ENCODE measurements at regions not wholly inside any gene's neighbourhood (a gene's known extent, or its start where the extent isn't known, plus 50 kb on each side); places are given as distances from the start of the nearest gene placed in this dataset.

DNA sequence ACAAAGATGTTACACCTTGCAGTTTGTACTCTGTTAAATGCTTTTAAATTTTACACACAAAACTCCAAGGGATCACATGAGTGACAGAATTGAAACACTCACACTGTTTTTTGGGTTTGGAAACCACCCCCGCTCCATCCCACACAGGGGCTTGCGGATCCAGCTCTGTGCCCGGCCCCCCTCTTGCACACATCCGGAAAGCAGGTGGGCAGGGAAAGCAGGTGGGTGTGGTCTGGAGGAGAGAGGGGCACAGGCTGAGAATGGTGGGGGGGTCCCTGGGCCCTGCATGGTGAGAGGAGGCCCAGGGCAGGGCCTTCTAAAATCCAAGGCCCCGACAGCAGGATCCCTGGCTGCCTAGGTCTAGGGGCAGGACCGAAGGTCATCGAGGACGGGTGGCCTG lies 88.5 kb upstream of the HPCAL1 start:
- no peak for DNase-seq
- Mint-ChIP-seq H3K27ac (ENCODE audit: unreplicated experiment) (no peak overlapping the region), H3K4me3 (ENCODE audit: unreplicated experiment) (no peak overlapping the region), H3K9me3 (ENCODE audit: unreplicated experiment) (peaks cover 2% of the 10 kb centered on the region), H3K4me1 (ENCODE audit: low read depth, unreplicated experiment) (peaks cover 3% of the 10 kb centered on the region), H3K36me3 (ENCODE audit: unreplicated experiment) (no peaks in the 10 kb centered on the region), H3K27me3 (ENCODE audit: unreplicated experiment) (no peaks in the 10 kb centered on the region)
- TF ChIP-seq, protein P1, sequence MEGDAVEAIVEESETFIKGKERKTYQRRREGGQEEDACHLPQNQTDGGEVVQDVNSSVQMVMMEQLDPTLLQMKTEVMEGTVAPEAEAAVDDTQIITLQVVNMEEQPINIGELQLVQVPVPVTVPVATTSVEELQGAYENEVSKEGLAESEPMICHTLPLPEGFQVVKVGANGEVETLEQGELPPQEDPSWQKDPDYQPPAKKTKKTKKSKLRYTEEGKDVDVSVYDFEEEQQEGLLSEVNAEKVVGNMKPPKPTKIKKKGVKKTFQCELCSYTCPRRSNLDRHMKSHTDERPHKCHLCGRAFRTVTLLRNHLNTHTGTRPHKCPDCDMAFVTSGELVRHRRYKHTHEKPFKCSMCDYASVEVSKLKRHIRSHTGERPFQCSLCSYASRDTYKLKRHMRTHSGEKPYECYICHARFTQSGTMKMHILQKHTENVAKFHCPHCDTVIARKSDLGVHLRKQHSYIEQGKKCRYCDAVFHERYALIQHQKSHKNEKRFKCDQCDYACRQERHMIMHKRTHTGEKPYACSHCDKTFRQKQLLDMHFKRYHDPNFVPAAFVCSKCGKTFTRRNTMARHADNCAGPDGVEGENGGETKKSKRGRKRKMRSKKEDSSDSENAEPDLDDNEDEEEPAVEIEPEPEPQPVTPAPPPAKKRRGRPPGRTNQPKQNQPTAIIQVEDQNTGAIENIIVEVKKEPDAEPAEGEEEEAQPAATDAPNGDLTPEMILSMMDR (IDR thresholded peaks at IDR 0.05; ENCODE audit: partially characterized antibody, unreplicated experiment): no peak

DNA sequence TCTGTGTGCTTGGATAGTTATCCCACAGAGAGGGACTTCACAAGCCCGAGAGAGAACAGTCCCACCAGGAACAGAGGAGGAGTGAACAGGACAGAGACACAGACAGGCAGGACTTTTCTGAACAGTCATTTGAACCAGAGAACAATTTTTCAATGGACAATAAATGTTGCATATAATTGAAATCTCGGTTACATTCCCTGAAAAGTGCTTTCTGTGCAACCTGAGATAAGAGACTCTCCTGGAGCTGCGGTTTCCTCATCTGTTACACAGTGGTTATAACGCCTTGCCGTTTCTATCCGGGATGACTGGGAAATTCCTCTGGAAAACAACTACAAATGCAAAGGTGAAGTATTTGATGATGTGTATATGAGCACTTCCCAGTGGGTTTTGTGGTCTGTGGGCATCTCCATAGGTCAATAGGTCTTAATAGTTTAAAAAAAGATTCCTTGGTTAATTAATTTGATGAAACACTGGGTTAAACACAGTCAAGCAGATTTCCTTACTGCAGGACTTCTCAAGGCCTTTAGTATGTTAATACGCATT lies 87.2 kb upstream of the HPCAL1 start:
- Mint-ChIP-seq H3K4me3 (ENCODE audit: unreplicated experiment) (no peak overlapping the region), H3K36me3 (ENCODE audit: unreplicated experiment) (no peaks in the 10 kb centered on the region)

DNA sequence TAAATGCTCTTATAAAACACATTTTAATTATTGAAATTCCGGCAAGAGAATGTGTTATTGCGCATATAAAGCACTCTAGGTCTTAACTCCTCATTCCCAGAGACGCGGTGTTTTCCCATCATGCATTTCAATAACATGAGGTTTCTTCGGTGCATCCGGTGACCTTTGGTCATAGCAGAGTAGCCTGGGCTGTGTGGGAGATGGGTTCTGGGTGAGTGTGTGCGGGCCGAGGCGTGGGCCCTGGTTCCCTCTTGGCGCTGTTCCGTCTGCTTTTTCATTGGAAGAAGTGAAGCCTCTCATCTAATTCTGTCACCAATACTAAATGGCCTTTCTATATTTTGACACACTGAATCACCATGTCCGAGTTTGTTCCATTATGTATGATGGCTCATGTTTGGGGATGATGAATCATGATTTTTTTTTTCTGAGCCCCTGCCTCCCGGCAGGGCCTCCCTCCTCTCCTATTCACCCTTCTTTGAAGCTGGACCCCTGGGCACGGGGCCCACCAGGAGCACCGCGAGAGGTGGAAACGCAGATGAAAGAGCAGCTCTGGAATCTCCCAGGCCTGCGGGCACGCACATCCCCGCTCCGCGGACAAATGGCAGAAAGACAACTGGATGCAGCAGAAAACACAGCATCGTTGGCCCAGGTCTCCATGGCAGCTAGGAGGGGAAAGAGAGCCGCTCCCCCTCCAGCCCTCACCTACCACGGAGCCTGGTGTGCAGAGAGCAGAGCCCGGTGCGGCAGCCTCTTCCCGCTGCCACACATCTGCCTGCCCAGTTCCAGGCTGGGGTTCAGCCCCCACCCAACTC lies 85.8 kb upstream of the HPCAL1 start:
- H3K4me3 Mint-ChIP-seq (ENCODE audit: unreplicated experiment): no peak overlapping the region
- TF ChIP-seq, protein P1 (IDR thresholded peaks at IDR 0.05; ENCODE audit: partially characterized antibody, unreplicated experiment): no peak

More for the DNA sequence above, 87.2 kb upstream of the HPCAL1 start:
- H3K9me3 Mint-ChIP-seq (ENCODE audit: unreplicated experiment): peaks cover 2% of the 10 kb centered on the region
- peaks cover 2% of the 10 kb centered on the region for H3K4me1 Mint-ChIP-seq (ENCODE audit: low read depth, unreplicated experiment)
- H3K27ac Mint-ChIP-seq (ENCODE audit: unreplicated experiment): no peak overlapping the region
- no peaks in the 10 kb centered on the region for H3K27me3 Mint-ChIP-seq (ENCODE audit: unreplicated experiment)
- TF ChIP-seq, protein P1 (IDR thresholded peaks at IDR 0.05; ENCODE audit: partially characterized antibody, unreplicated experiment): no peak
- DNase-seq: no peak

DNA sequence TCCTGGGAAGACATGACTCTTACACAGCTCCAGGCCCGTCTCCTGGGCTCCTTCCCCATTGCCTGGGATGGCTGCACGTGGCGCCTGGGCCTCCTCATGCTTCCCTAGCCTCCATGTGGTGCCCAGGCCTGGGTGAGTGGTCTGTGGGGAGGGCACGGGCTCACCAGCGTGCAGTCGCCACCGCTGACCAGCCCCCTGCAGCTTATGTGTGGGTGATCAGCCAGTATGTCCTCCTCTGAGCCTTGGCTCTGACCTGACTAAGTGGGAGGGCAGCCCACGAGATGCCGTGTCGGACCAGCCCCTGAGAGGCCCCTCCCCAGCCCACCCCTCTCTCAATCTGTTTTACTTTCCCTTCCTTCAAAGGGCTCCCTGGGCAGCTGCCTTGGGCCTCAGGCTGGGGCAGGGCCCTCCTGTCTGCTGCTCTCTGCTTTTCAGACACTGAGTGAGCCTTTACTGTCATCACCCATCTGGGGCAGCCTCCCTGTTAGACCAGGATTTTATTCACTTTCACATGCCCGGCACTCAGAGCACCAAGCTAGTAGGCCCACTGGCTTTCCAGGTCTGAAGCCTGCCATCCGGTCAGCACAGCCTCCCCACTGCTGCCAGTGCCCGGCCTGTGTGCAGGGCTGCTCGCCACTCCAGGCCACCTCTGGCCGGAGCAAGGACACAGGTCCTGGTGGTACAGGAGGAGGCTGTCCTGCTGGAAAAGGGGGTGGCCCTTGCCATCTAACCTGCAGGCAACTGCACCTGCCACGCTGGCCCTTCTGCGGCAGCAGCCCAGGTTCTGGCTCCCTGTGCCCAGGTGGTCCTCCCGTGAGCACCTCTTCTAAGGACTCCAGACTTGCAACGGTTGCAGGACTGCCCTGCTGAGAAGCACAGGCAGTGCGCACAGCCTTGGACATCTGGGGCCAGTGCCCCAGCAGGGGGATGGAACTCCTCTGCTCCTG lies 84.9 kb upstream of the HPCAL1 start:
- no peak overlapping the region for H3K4me3 Mint-ChIP-seq (ENCODE audit: unreplicated experiment)
- H3K9me3 Mint-ChIP-seq (ENCODE audit: unreplicated experiment): peaks cover 4% of the 10 kb centered on the region
- H3K27me3 Mint-ChIP-seq (ENCODE audit: unreplicated experiment): no peaks in the 10 kb centered on the region
- peaks cover 2% of the 10 kb centered on the region for H3K4me1 Mint-ChIP-seq (ENCODE audit: low read depth, unreplicated experiment)
- H3K27ac Mint-ChIP-seq (ENCODE audit: unreplicated experiment): no peak overlapping the region
- TF ChIP-seq, protein P1 (IDR thresholded peaks at IDR 0.05; ENCODE audit: partially characterized antibody, unreplicated experiment): no peak
- H3K36me3 Mint-ChIP-seq (ENCODE audit: unreplicated experiment): no peaks in the 10 kb centered on the region
- DNase-seq: no peak

More for the DNA sequence above, 85.8 kb upstream of the HPCAL1 start:
- Mint-ChIP-seq H3K27me3 (ENCODE audit: unreplicated experiment) (no peaks in the 10 kb centered on the region), H3K9me3 (ENCODE audit: unreplicated experiment) (peaks cover 3% of the 10 kb centered on the region), H3K27ac (ENCODE audit: unreplicated experiment) (peak overlapping the region; percentile 22), H3K36me3 (ENCODE audit: unreplicated experiment) (no peaks in the 10 kb centered on the region), H3K4me1 (ENCODE audit: low read depth, unreplicated experiment) (peaks cover 2% of the 10 kb centered on the region)
- DNase-seq: no peak
